Neural cell (in vitro differentiated cells): ENCODE measurements at regions not wholly inside any gene's neighbourhood (a gene's known extent, or its start where the extent isn't known, plus 50 kb on each side); places are given as distances from the start of the nearest gene placed in this dataset.

Experiments used
- H2AFZ ChIP-seq: fragments of 200-600, 300-800 bp; sonication (generic), shearing (Covaris generic); 2 replicates; pipeline ENCODE4 v1.6.0; 2014; ENCODE audit warnings: low read depth, mild to moderate bottlenecking, antibody characterized with exemption, low read length, moderate library complexity
- H3F3A ChIP-seq: fragments of 200-600 bp; shearing (Covaris generic); 2 replicates; pipeline ENCODE4 v1.6.1; 2016; ENCODE audit warnings: mild to moderate bottlenecking, moderate library complexity, mixed read lengths, antibody characterized with exemption, low read length; ENCODE audit not compliant: insufficient read depth, poor library complexity, severe bottlenecking
- H3K27ac ChIP-seq: fragments of 200-600, 300-800 bp; sonication (generic), shearing (Covaris generic); 2 replicates; pipeline ENCODE4 v1.5.1; 2014; ENCODE audit warnings: mild to moderate bottlenecking, low read length, moderate library complexity
- H3K27me3 ChIP-seq: fragments of 300-800, 200-600 bp; sonication (generic), shearing (Covaris generic); 2 replicates; pipeline ENCODE4 v1.6.0; 2014; ENCODE audit warnings: mild to moderate bottlenecking, low read depth, low read length, moderate library complexity; ENCODE audit not compliant: insufficient read depth
- H3K36me3 ChIP-seq: fragments of 300-800, 200-600 bp; sonication (generic), shearing (Covaris generic); 2 replicates; pipeline ENCODE4 v1.5.1; 2014; ENCODE audit warnings: mild to moderate bottlenecking, antibody characterized with exemption, low read length, moderate library complexity; ENCODE audit not compliant: insufficient read depth
- H3K4me2 ChIP-seq: fragments of 300-800, 200-600 bp; sonication (generic), shearing (Covaris generic); 2 replicates; pipeline ENCODE4 v1.6.0; 2014; ENCODE audit warnings: mild to moderate bottlenecking, low read length
- H3K4me3 ChIP-seq: fragments of 300-800, 200-600 bp; sonication (generic), shearing (Covaris generic); 2 replicates; pipeline ENCODE4 v1.5.1; 2014; ENCODE audit warnings: mild to moderate bottlenecking, low read length, moderate library complexity
- H3K79me2 ChIP-seq: fragments of 200-600 bp; shearing (Covaris generic); replicated peaks from 2 replicates; pipeline ENCODE4 v1.6.0; 2014; ENCODE audit warnings: mild to moderate bottlenecking, low read length, moderate library complexity; ENCODE audit not compliant: insufficient read depth
- H3K9ac ChIP-seq: fragments of 300-800, 200-600 bp; sonication (generic), shearing (Covaris generic); 2 replicates; pipeline ENCODE4 v1.6.1; 2016; ENCODE audit warnings: mild to moderate bottlenecking, low read length, mixed read lengths
- H3K9me2 ChIP-seq: fragments of 200-600 bp; shearing (Covaris generic); 2 replicates; pipeline ENCODE4 v1.6.1; 2016; ENCODE audit warnings: mild to moderate bottlenecking, low read length, mixed read lengths; ENCODE audit not compliant: insufficient read depth
- H3K9me3 ChIP-seq: fragments of 200-600, 300-800 bp; sonication (generic), shearing (Covaris generic); 2 replicates; pipeline ENCODE4 v1.6.1; 2016; ENCODE audit warnings: mild to moderate bottlenecking, mixed run types, low read length, moderate library complexity, mixed read lengths
- H4K20me1 ChIP-seq: fragments of 200-600 bp; shearing (Covaris generic); 2 replicates; pipeline ENCODE4 v1.6.1; 2016; ENCODE audit warnings: mild to moderate bottlenecking, mixed run types; ENCODE audit not compliant: insufficient read depth
- EP300 ChIP-seq: fragments of 450-650 bp; conservative IDR thresholded peaks from 2 replicates; pipeline ENCODE4 v1.6.1; 2014; ENCODE audit warnings: antibody characterized with exemption, mild to moderate bottlenecking, moderate library complexity; ENCODE audit not compliant: poor library complexity, severe bottlenecking
- EZH2 ChIP-seq: fragments of 200-600, 300-800 bp; shearing (Covaris generic), sonication (generic); IDR thresholded peaks from 2 replicates; pipeline ENCODE4 v1.6.1; 2014; ENCODE audit warnings: antibody characterized with exemption, low read length, borderline replicate concordance, mild to moderate bottlenecking; ENCODE audit not compliant: insufficient read depth, poor library complexity, severe bottlenecking
- MXI1 ChIP-seq: fragments of 450-650 bp; conservative IDR thresholded peaks from 2 replicates; pipeline ENCODE4 v1.6.1; 2014; ENCODE audit warnings: antibody characterized with exemption, mild to moderate bottlenecking; ENCODE audit not compliant: poor library complexity, severe bottlenecking
- POLR2AphosphoS5 ChIP-seq: IDR thresholded peaks from 2 replicates; pipeline ENCODE4 v1.6.1; 2012
- RAD21 ChIP-seq: fragments of 450-650 bp; conservative IDR thresholded peaks from 2 replicates; pipeline ENCODE4 v1.6.1; 2014; ENCODE audit warnings: antibody characterized with exemption, mild to moderate bottlenecking, moderate library complexity
- SMC3 ChIP-seq: fragments of 450-650 bp; conservative IDR thresholded peaks from 2 replicates; pipeline ENCODE4 v1.6.1; 2014; ENCODE audit warnings: antibody characterized with exemption, mild to moderate bottlenecking, moderate library complexity; ENCODE audit not compliant: poor library complexity
- TAF1 ChIP-seq: IDR thresholded peaks from 2 replicates; pipeline ENCODE4 v1.6.1; 2012; ENCODE audit warnings: low read depth
- TF ChIP-seq, protein P1 (sequence below): fragments of 450-650 bp; IDR thresholded peaks from 2 replicates; pipeline ENCODE4 v1.5.1; 2014; ENCODE audit warnings: antibody characterized with exemption, mild to moderate bottlenecking, moderate library complexity; ENCODE audit not compliant: poor library complexity, severe bottlenecking
- TF ChIP-seq, protein P2 (sequence below): IDR thresholded peaks from 2 replicates; pipeline ENCODE4 v1.6.1; 2012; ENCODE audit warnings: borderline replicate concordance

DNA sequence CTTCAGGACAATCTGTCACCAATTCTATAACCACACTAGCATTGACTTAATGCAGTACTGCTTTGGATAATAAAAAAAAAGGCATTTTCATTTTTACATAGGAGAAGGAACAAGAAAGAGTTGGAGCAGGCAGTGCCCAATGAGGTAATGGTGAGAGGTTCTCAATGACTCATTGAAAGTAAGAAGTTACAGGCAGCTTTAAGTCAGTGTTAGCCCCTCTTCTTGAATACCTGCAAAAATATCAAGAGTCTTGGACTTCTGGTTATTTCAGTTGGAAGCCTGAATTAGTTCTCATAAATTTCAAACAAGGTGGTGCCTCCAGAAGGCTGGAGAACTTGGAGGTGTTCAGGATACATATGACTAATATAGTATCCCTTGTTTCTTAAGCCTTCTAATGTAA, 422.5 kb downstream of the HTR7 start:
- H3K9me3 ChIP-seq, result no peaks in the 10 kb centered on the region
- no peak overlapping the region for H3K4me3 ChIP-seq
- no peaks in the 10 kb centered on the region for H3K36me3 ChIP-seq
- no peaks in the 10 kb centered on the region for H3K9me2 ChIP-seq
- H3F3A ChIP-seq, result no peaks in the 10 kb centered on the region
- no peak overlapping the region for H3K4me2 ChIP-seq
- no peak for TF ChIP-seq SMC3
- H4K20me1 ChIP-seq, result no peaks in the 10 kb centered on the region
- H3K9ac ChIP-seq, result no peak overlapping the region
- H3K79me2 ChIP-seq, result no peaks in the 10 kb centered on the region
- no peak overlapping the region for H2AFZ ChIP-seq
- H3K27me3 ChIP-seq, result no peaks in the 10 kb centered on the region
- H3K27ac ChIP-seq, result no peak overlapping the region

DNA sequence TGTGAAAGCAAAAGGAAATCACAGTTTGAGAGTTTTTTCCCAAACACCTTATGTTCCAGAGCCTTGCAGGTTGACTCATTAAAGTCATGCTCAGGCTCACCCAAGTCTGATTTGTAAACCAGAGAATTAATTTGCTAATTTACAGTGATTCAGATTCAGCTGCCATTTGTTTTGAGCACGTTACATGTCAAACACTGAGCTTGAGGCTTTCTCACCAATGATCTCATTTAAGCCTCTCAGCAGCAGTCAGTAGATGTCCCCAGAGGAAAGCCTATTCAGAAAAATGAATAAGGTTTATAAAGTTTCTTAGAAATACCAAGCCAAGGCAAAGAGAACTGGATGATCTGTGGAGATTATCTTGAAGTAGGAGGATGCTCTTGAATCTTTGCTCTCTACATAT, 420.4 kb downstream of the HTR7 start:
- Histone ChIP-seq H3K4me2 (no peak overlapping the region), H3K9me2 (no peaks in the 10 kb centered on the region), H3K79me2 (no peaks in the 10 kb centered on the region), H3K9me3 (no peaks in the 10 kb centered on the region), H3K27ac (peak overlapping the region; percentile 35), H3K4me3 (no peak overlapping the region), H3K9ac (no peak overlapping the region), H3F3A (no peaks in the 10 kb centered on the region), H2AFZ (no peak overlapping the region), H3K27me3 (no peaks in the 10 kb centered on the region), H3K36me3 (no peaks in the 10 kb centered on the region), H4K20me1 (no peaks in the 10 kb centered on the region)
- TF ChIP-seq, protein P1, sequence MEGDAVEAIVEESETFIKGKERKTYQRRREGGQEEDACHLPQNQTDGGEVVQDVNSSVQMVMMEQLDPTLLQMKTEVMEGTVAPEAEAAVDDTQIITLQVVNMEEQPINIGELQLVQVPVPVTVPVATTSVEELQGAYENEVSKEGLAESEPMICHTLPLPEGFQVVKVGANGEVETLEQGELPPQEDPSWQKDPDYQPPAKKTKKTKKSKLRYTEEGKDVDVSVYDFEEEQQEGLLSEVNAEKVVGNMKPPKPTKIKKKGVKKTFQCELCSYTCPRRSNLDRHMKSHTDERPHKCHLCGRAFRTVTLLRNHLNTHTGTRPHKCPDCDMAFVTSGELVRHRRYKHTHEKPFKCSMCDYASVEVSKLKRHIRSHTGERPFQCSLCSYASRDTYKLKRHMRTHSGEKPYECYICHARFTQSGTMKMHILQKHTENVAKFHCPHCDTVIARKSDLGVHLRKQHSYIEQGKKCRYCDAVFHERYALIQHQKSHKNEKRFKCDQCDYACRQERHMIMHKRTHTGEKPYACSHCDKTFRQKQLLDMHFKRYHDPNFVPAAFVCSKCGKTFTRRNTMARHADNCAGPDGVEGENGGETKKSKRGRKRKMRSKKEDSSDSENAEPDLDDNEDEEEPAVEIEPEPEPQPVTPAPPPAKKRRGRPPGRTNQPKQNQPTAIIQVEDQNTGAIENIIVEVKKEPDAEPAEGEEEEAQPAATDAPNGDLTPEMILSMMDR, result peak; percentile 29
- peak; percentile 18 for TF ChIP-seq SMC3
- TF ChIP-seq TAF1, result no peak
- peak; percentile 52 for TF ChIP-seq RAD21
- no peak for TF ChIP-seq POLR2AphosphoS5
- no peak for TF ChIP-seq EZH2
- TF ChIP-seq MXI1, result no peak
- TF ChIP-seq EP300, result no peak
- TF ChIP-seq, protein P2, sequence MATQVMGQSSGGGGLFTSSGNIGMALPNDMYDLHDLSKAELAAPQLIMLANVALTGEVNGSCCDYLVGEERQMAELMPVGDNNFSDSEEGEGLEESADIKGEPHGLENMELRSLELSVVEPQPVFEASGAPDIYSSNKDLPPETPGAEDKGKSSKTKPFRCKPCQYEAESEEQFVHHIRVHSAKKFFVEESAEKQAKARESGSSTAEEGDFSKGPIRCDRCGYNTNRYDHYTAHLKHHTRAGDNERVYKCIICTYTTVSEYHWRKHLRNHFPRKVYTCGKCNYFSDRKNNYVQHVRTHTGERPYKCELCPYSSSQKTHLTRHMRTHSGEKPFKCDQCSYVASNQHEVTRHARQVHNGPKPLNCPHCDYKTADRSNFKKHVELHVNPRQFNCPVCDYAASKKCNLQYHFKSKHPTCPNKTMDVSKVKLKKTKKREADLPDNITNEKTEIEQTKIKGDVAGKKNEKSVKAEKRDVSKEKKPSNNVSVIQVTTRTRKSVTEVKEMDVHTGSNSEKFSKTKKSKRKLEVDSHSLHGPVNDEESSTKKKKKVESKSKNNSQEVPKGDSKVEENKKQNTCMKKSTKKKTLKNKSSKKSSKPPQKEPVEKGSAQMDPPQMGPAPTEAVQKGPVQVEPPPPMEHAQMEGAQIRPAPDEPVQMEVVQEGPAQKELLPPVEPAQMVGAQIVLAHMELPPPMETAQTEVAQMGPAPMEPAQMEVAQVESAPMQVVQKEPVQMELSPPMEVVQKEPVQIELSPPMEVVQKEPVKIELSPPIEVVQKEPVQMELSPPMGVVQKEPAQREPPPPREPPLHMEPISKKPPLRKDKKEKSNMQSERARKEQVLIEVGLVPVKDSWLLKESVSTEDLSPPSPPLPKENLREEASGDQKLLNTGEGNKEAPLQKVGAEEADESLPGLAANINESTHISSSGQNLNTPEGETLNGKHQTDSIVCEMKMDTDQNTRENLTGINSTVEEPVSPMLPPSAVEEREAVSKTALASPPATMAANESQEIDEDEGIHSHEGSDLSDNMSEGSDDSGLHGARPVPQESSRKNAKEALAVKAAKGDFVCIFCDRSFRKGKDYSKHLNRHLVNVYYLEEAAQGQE, result no peak

DNA sequence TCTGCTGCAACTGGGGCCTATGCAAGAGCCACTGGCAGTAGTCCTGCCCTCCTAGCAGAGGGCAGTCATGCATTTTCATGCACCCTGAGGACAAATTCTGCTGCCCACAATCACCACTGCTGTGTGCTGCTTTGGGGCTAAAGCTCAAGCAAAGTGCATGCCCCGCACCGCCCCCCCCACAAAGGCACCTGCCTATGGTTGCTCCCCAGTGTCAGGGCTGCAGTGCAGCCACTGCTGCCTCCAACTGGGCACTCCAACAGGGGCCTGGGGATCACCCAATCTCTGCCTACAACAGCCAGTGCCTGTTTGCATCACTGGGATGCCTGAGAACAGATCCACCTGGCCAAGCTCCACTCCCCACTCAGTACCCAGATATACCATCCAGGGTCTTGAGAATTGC, 417.0 kb downstream of the HTR7 start:
- no peaks in the 10 kb centered on the region for H4K20me1 ChIP-seq
- H3K9me2 ChIP-seq, result no peaks in the 10 kb centered on the region
- no peak for TF ChIP-seq EZH2
- TF ChIP-seq, protein P2, result no peak
- TF ChIP-seq, protein P1, result no peak
- TF ChIP-seq SMC3, result no peak
- TF ChIP-seq EP300, result no peak
- no peak for TF ChIP-seq POLR2AphosphoS5
- TF ChIP-seq RAD21, result no peak
- TF ChIP-seq MXI1, result no peak
- TF ChIP-seq TAF1, result no peak
- H3K79me2 ChIP-seq, result no peaks in the 10 kb centered on the region
- H3F3A ChIP-seq, result no peaks in the 10 kb centered on the region
- no peaks in the 10 kb centered on the region for H3K27me3 ChIP-seq
- no peak overlapping the region for H3K9ac ChIP-seq
- H3K36me3 ChIP-seq, result no peaks in the 10 kb centered on the region
- H3K27ac ChIP-seq, result no peak overlapping the region
- no peak overlapping the region for H3K4me3 ChIP-seq
- peaks cover 7% of the 10 kb centered on the region for H3K9me3 ChIP-seq
- no peak overlapping the region for H2AFZ ChIP-seq
- H3K4me2 ChIP-seq, result no peak overlapping the region
